Upper lobe of left lung (tissue), 4 donors: ENCODE measurements at regions not wholly inside any gene's neighbourhood (a gene's known extent, or its start where the extent isn't known, plus 50 kb on each side); places are given as distances from the start of the nearest gene placed in this dataset.
A peak's percentile ranks its signal among the peaks of the same experiment; 100 is the strongest.

Experiments used
- CTCF ChIP-seq, 6 experiments: fragments of 450-650 bp in 4 of 6; fragments of 200-600 bp in 2 of 6; sonication (generic) in 2 of 6; IDR thresholded peaks; one replicate each; pipeline ENCODE4 v1.5.1; 2016 to 2019; ENCODE audit warnings: antibody characterized with exemption in 6 of 6
- EP300 ChIP-seq, 4 donors: sonication (generic); formaldehyde crosslinking; IDR thresholded peaks; one replicate each; pipeline ENCODE4 v1.5.1; 2017; ENCODE audit warnings: antibody characterized with exemption in 4 of 4, control low read depth in 2 of 4
- POLR2A ChIP-seq, 4 donors: fragments of 450-650 bp; IDR thresholded peaks; one replicate each; pipeline ENCODE4 v1.5.1; 2016 to 2017; ENCODE audit warnings: antibody characterized with exemption in 4 of 4, mild to moderate bottlenecking in 2 of 4
- POLR2AphosphoS5 ChIP-seq, 2 donors: sonication (generic); formaldehyde crosslinking; IDR thresholded peaks; one replicate each; pipeline ENCODE4 v1.5.1; 2017; ENCODE audit warnings: antibody characterized with exemption in 2 of 2

GRCh38 chr20:53828088-53828681 lies 234.5 kb upstream of the ZNF217 start:
- no peak for TF ChIP-seq CTCF (IDR thresholded peaks at IDR 0.05)
- peak; percentile 1 to 35 for TF ChIP-seq POLR2AphosphoS5 (IDR thresholded peaks at IDR 0.05)
- no peak for TF ChIP-seq POLR2A (IDR thresholded peaks at IDR 0.05)
- TF ChIP-seq EP300 (IDR thresholded peaks at IDR 0.05) = peak in 1 of 4 donors; percentile 48
